GM18519 (cell line): ENCODE measurements at regions not wholly inside any gene's neighbourhood (a gene's known extent, or its start where the extent isn't known, plus 50 kb on each side); places are given as distances from the start of the nearest gene placed in this dataset.

Source experiments
- ATAC-seq: cut with Tn5 transposase; IDR thresholded peaks from one replicate; pipeline ENCODE4 v1.9.1; 2021; ENCODE audit warnings: mild to moderate bottlenecking, moderate library complexity; ENCODE audit not compliant: unreplicated experiment, low FRiP score

- ATAC-seq = no peak
These were observed 58.4 kb downstream of the HMHB1 start for GRCh38 chr5:143870362-143870761.

- ATAC-seq = no peak
These were observed 59.1 kb downstream of the HMHB1 start for GRCh38 chr5:143870871-143871632.

GRCh38 chr5:143871672-143872071 is 59.7 kb downstream of the HMHB1 start:
- no peak for ATAC-seq

GRCh38 chr5:143874312-143874711 is 62.4 kb downstream of the HMHB1 start:
- no peak for ATAC-seq

- no peak for ATAC-seq
These were observed 65.2 kb downstream of the HMHB1 start for GRCh38 chr5:143877196-143877595.

- ATAC-seq = no peak
These were observed 66.5 kb downstream of the HMHB1 start for GRCh38 chr5:143878430-143878829.

GRCh38 chr5:143879646-143880045 is 67.7 kb downstream of the HMHB1 start:
- no peak for ATAC-seq

- no peak for ATAC-seq
These were observed 68.2 kb downstream of the HMHB1 start for GRCh38 chr5:143880178-143880577.

- ATAC-seq = no peak
These were observed 70.6 kb downstream of the HMHB1 start for GRCh38 chr5:143882520-143882919.

GRCh38 chr5:143886096-143886495 is 74.1 kb downstream of the HMHB1 start:
- no peak for ATAC-seq

- ATAC-seq = no peak
These were observed 75.0 kb downstream of the HMHB1 start for GRCh38 chr5:143886651-143887638.

- ATAC-seq = no peak
These were observed 76.1 kb downstream of the HMHB1 start for GRCh38 chr5:143887903-143888665.

GRCh38 chr5:143888912-143889311 is 77.0 kb downstream of the HMHB1 start:
- no peak for ATAC-seq

GRCh38 chr5:143889986-143890385 is 78.0 kb downstream of the HMHB1 start:
- no peak for ATAC-seq

GRCh38 chr5:143890487-143890886 is 78.5 kb downstream of the HMHB1 start:
- ATAC-seq = no peak

- ATAC-seq = no peak
These were observed 80.3 kb downstream of the HMHB1 start for GRCh38 chr5:143892271-143892670.

GRCh38 chr5:143892908-143893307 is 80.9 kb downstream of the HMHB1 start:
- ATAC-seq = no peak

- ATAC-seq = no peak
These were observed 81.7 kb downstream of the HMHB1 start for GRCh38 chr5:143893638-143894037.

- no peak for ATAC-seq
These were observed 84.6 kb downstream of the HMHB1 start for GRCh38 chr5:143896516-143896915.

GRCh38 chr5:143896966-143897365 is 85.0 kb downstream of the HMHB1 start:
- ATAC-seq = no peak

- ATAC-seq = no peak
These were observed 86.4 kb downstream of the HMHB1 start for GRCh38 chr5:143898381-143898780.
